ENCODE measurements at regions not wholly inside any gene's neighbourhood (a gene's known extent, or its start where the extent isn't known, plus 50 kb on each side); places are given as distances from the start of the nearest gene placed in this dataset.

- TF ChIP-seq, protein P1, sequence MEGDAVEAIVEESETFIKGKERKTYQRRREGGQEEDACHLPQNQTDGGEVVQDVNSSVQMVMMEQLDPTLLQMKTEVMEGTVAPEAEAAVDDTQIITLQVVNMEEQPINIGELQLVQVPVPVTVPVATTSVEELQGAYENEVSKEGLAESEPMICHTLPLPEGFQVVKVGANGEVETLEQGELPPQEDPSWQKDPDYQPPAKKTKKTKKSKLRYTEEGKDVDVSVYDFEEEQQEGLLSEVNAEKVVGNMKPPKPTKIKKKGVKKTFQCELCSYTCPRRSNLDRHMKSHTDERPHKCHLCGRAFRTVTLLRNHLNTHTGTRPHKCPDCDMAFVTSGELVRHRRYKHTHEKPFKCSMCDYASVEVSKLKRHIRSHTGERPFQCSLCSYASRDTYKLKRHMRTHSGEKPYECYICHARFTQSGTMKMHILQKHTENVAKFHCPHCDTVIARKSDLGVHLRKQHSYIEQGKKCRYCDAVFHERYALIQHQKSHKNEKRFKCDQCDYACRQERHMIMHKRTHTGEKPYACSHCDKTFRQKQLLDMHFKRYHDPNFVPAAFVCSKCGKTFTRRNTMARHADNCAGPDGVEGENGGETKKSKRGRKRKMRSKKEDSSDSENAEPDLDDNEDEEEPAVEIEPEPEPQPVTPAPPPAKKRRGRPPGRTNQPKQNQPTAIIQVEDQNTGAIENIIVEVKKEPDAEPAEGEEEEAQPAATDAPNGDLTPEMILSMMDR (IDR thresholded peaks at IDR 0.05; ENCODE audit: low read depth, low read length): no peak
- no peak for TF ChIP-seq EZH2phosphoT487 (IDR thresholded peaks at IDR 0.05; ENCODE audit: low read depth)
Measured at GRCh38 chr5:63245271-63245670, 666.7 kb downstream of the LRRC70 start.
